Myocyte (in vitro differentiated cells): ENCODE measurements at regions not wholly inside any gene's neighbourhood (a gene's known extent, or its start where the extent isn't known, plus 50 kb on each side); places are given as distances from the start of the nearest gene placed in this dataset.

Source experiments
- DNase-seq: peaks from one replicate; pipeline ENCODE4 v3.0.0-alpha.2; 2012; ENCODE audit warnings: low read depth

GRCh38 chr18:64872710-64873458 lies 724.0 kb upstream of the LINC00305 start:
- DNase-seq: no peak

GRCh38 chr18:64854112-64854511 lies 705.2 kb upstream of the LINC00305 start:
- no peak for DNase-seq

GRCh38 chr18:64852281-64852680 lies 703.4 kb upstream of the LINC00305 start:
- DNase-seq: no peak

- DNase-seq: no peak
These were observed 702.8 kb upstream of the LINC00305 start for GRCh38 chr18:64851726-64852125.

GRCh38 chr18:64850791-64851190 lies 701.9 kb upstream of the LINC00305 start:
- DNase-seq: no peak

- no peak for DNase-seq
These were observed 692.2 kb upstream of the LINC00305 start for GRCh38 chr18:64840911-64841701.

GRCh38 chr18:64810354-64810753 lies 661.5 kb upstream of the LINC00305 start:
- no peak for DNase-seq

GRCh38 chr18:64809801-64810200 lies 660.9 kb upstream of the LINC00305 start:
- DNase-seq: no peak

- DNase-seq: no peak
These were observed 658.7 kb upstream of the LINC00305 start for GRCh38 chr18:64807560-64807959.

GRCh38 chr18:64806691-64807090 lies 657.8 kb upstream of the LINC00305 start:
- DNase-seq: no peak

GRCh38 chr18:64806232-64806631 lies 657.3 kb upstream of the LINC00305 start:
- no peak for DNase-seq

GRCh38 chr18:64803471-64803870 lies 654.6 kb upstream of the LINC00305 start:
- no peak for DNase-seq

GRCh38 chr18:64800151-64800550 lies 651.3 kb upstream of the LINC00305 start:
- DNase-seq: no peak

GRCh38 chr18:64799376-64799775 lies 650.5 kb upstream of the LINC00305 start:
- DNase-seq: peak; percentile 22

- DNase-seq: no peak
These were observed 642.3 kb upstream of the LINC00305 start for GRCh38 chr18:64791236-64791635.

GRCh38 chr18:64785686-64786085 lies 636.8 kb upstream of the LINC00305 start:
- no peak for DNase-seq

GRCh38 chr18:64777556-64777955 lies 628.7 kb upstream of the LINC00305 start:
- DNase-seq: no peak

- DNase-seq: no peak
These were observed 617.0 kb upstream of the LINC00305 start for GRCh38 chr18:64765908-64766307.

- DNase-seq: no peak
These were observed 603.8 kb upstream of the LINC00305 start for GRCh38 chr18:64752707-64753106.

- DNase-seq: no peak
These were observed 601.0 kb upstream of the LINC00305 start for GRCh38 chr18:64749884-64750283.

- no peak for DNase-seq
These were observed 598.9 kb upstream of the LINC00305 start for GRCh38 chr18:64747803-64748202.

- no peak for DNase-seq
These were observed 594.0 kb upstream of the LINC00305 start for GRCh38 chr18:64742898-64743297.

GRCh38 chr18:64734063-64734462 lies 585.2 kb upstream of the LINC00305 start:
- DNase-seq: no peak
